GM18861 (cell line): ENCODE measurements at regions not wholly inside any gene's neighbourhood (a gene's known extent, or its start where the extent isn't known, plus 50 kb on each side); places are given as distances from the start of the nearest gene placed in this dataset.

Experiments
- ATAC-seq: cut with Tn5 transposase; IDR thresholded peaks from one replicate; pipeline ENCODE4 v1.9.1; 2021; ENCODE audit not compliant: unreplicated experiment

DNA sequence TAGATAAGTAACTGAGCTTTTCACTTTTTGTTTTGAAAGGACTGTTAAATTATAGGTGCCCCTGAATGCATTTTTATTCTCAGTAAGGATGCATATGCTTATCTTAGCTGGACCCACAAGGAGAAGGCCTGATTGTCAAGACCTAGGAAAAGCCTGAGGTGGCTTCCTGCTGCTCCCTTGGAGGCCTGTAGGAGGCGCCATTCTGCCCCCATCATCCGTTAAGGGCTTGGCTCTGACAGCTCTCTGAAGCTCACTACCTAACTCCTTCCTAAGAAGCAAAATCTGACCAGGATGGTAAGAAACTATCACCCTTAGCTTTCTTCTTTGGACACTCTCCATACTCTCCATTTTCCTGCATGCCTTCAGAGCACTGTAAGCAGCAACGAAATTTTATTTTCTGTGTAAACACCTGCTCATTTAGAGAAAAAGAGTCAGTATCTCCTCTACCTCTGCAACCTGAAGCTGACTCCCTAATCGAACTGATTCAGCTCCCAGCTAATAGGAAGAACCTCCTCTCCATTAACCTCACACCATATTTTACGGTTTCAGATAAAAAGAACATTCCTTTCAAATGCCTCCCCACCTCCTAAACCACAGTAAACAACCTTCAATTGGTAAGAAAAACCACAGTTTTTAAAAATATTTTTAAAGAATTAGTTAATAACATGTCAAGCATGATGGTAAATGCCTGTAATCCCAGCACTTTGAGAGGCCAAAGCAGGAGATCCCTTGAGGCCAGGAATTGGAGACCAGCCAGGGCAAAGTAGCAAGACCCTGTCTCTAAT, 73.4 kb upstream of the EDNRA start:
- ATAC-seq, result no peak

DNA sequence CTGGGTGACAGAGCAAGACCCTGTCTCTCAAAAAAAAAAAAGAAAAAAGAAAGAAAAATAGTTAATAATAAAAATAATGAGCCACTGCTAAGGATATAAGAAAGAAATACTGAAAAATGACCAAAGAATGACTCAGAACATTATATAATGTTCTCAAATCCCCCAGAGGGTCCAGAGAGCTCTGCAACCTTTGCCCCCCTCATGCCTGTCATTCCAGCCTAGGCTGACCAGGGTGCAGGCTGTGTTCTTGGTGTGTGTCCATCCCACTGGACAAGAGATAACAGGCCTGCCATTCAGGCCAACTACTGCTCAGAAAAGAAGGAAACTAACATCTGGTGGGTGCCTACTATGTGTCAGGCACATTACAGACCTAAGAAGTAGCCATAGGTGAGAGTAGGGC, 72.7 kb upstream of the EDNRA start:
- ATAC-seq, result no peak

DNA sequence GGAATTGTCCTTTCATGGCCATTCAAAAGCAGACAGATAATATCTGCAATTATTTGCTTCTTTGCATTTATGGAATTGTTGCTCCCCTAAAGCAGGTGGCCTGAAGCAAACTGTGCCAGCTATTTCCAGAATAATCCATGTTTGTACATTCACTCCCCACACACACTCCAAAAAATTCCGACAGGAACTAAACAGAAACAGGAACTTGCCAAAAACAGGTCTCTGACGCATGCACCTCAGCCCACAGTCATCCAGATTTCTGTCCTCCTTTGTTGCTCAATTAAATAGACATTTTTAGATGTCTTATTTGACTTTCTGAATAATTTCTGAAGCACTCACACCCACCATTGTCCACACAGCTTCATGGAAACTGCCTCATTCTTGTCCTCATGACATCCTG, 71.5 kb upstream of the EDNRA start:
- ATAC-seq, result no peak

GRCh38 chr4:147418226-147418625, 62.7 kb upstream of the EDNRA start:
- no peak for ATAC-seq

- no peak for ATAC-seq
Measured at GRCh38 chr4:147421456-147421855, 59.4 kb upstream of the EDNRA start.

DNA sequence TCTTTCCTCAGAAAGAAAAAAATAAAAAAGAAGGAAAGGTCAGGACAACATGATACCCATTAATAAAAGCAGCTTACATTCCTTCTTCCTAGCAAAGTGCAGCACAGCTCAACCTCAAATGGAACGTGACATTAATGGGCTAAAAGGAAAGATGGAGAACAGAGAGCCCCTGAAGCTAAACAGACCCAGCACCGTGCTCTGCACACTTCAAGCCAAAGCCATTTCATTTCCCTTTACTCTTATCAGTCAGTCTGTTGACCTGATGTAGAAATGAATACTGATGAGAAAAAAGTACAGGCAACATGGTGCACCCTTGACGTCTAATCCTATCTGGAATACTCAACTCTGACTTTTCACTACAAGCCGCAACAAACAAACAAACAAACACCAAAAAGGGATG, 57.7 kb upstream of the EDNRA start:
- no peak for ATAC-seq

- ATAC-seq, result no peak
Measured at GRCh38 chr4:147425019-147425418, 55.9 kb upstream of the EDNRA start.

GRCh38 chr4:147428583-147428982, 52.3 kb upstream of the EDNRA start:
- ATAC-seq, result no peak

- no peak for ATAC-seq
Measured at GRCh38 chr4:147430111-147430510, 50.8 kb upstream of the EDNRA start.
